Stimulated activated CD8-positive, alpha-beta memory T cell treated with anti-CD3 and anti-CD28 coated beads, Interleukin-4, amount 100 ng/mL, for 48 hours (primary cell): ENCODE measurements at regions not wholly inside any gene's neighbourhood (a gene's known extent, or its start where the extent isn't known, plus 50 kb on each side); places are given as distances from the start of the nearest gene placed in this dataset.

Experiments used
- DNase-seq: peaks from one replicate; pipeline ENCODE4 v3.0.0-alpha.2; 2020

GRCh38 chr12:28601570-28602058 is 411.4 kb downstream of the CCDC91 start:
- DNase-seq = no peak

- no peak for DNase-seq
Measured at GRCh38 chr12:28602786-28603185, 412.5 kb downstream of the CCDC91 start.

GRCh38 chr12:28603239-28603638 is 413.0 kb downstream of the CCDC91 start:
- DNase-seq = no peak

DNA sequence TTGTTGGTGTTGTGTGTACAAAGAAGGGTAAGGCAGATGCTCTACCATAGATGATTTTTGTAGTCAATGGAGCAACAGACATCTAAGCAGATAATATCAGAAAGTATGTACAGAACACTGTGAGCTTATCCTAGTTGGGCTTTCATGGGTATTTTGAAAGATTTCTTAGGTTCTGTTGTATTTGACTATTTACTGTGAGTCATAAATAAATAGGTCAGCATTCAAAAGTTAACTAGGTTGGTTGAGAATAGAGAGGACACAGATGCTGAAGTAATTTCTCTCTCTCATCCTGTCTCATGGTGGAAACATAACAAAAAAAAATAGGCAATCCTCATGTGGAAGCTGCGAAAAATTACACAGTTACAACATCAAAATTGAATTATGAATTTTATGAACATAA is 413.5 kb downstream of the CCDC91 start:
- no peak for DNase-seq

- no peak for DNase-seq
Measured at GRCh38 chr12:28604240-28604639, 414.0 kb downstream of the CCDC91 start.

GRCh38 chr12:28606967-28607557 is 416.8 kb downstream of the CCDC91 start:
- DNase-seq = no peak

DNA sequence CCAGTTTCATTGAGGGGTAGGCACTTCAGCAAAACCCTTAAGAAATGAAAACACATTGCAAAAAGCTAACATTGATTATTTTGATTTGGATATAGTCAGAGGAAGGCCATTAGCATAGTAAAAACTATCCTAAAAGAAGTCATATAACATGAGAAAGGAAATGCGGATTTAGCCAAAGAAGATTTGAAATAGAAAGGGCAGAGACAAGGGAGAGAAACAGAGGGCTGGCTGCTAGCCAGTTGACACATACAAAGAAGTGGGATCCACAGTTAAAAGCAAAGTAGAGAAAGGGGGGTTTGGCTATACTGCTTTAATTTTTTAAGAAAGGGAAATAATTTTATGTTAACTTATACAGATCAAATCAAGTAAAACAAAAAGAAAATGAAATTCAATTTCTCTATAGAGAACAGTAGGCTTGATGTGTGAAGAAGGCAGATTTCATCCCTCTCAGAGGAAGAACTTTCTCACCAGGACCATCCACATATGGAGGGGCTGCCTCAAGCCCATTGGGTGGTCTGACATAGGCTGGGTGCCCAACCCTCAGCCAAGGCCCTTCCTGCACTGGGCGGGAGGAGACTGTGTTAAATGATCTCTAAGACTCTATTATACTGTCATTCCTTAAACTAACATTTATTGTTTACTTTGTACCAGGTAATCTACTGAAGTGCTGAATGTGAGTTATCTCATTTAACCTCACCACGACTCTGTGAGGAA is 420.3 kb downstream of the CCDC91 start:
- DNase-seq = no peak

DNA sequence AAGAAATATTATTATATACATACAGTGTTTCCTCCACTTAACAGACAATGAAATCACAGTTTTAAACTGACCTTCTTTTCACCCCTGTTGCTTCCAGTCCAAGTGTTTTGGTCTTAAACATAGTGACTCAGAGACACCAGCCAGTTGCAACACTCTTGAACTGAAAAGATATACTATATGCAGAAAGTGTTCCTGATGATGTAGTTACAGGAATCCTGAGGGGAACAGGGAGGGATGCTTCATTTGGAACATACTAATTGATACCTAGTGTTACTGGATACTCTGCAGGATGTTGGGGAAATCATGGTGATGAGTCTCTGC is 420.8 kb downstream of the CCDC91 start:
- DNase-seq = no peak

GRCh38 chr12:28611449-28611848 is 421.2 kb downstream of the CCDC91 start:
- DNase-seq = no peak

GRCh38 chr12:28618171-28618570 is 427.9 kb downstream of the CCDC91 start:
- no peak for DNase-seq

- DNase-seq = no peak
Measured at GRCh38 chr12:28618772-28619171, 428.5 kb downstream of the CCDC91 start.

DNA sequence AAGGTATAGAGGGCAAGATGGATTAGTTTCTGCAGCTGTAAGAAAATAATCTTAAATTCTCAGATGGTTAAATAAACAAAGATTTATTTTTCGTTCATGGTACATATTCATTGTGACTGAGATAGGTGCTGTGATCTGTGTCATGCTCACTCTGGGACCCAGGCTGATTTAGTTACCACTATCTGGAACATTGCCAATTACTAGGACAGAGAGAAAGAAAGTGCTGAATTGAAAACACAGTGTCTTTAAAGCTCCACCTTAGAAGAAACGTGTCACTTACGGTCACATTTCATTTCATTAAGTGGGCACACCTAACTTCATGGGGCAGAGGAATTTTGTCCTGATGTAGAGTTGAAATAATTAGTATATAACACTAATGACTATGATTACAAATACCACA is 430.0 kb downstream of the CCDC91 start:
- no peak for DNase-seq

GRCh38 chr12:28622406-28622805 is 432.1 kb downstream of the CCDC91 start:
- no peak for DNase-seq

- DNase-seq = no peak
Measured at GRCh38 chr12:28626504-28626903, 436.2 kb downstream of the CCDC91 start.

DNA sequence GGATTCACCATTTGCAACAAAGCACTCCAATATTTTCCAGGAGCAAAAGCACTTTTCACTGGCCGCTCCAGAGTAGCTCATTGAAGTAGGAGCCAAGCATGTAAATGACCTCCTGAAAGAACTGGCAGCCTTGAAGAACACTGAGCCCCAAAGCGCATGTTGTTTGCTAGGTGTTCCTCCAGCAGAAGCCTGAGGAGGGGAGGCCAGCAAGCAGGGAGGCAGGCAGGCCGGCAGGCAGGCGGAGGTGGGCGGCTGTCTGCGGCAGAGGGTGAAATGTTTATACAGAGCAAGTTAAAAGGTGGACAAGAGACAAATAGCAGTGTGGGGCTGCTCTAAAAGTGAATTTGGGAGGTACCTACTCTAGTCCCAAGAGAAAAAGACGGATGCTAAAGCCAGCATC is 439.4 kb downstream of the CCDC91 start:
- DNase-seq = no peak

DNA sequence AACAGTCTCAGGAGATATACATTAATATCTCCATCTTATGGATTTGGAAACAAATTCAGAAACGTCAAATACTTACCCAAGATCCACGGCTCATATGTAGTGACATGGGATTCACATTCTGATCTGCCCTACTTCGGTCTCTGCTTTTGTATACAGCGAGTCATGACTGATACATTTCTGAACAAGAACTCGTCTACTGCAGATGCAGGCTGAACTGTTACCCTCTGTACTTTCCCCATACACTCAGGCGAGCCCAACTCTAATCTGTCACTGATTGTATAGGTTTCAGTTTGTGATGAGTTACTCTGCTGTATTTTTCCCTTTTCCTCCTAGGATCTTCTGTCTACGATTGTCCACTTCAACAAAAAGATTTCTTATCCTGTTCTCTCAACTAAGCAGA is 441.6 kb downstream of the CCDC91 start:
- DNase-seq = no peak

DNA sequence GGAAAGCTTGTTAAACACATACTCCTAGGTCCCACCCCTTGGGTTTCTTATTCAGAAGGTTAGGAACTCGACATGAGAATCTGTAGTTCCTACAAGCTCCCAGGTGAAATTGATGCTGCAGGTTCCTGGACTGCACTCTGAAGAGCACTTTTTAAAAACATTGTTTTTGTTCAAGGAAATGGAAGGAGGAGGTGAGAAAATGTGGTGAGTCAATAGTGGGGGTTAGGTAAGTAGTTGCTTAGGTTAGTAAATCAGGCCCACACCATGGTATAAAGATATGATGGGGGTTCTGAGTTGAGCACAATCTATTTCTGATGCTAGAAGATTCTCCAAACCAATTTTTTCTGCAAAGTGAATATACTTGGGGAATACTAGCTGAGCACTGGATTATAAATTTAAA is 450.3 kb downstream of the CCDC91 start:
- no peak for DNase-seq

GRCh38 chr12:28645436-28645835 is 455.2 kb downstream of the CCDC91 start:
- DNase-seq = no peak

DNA sequence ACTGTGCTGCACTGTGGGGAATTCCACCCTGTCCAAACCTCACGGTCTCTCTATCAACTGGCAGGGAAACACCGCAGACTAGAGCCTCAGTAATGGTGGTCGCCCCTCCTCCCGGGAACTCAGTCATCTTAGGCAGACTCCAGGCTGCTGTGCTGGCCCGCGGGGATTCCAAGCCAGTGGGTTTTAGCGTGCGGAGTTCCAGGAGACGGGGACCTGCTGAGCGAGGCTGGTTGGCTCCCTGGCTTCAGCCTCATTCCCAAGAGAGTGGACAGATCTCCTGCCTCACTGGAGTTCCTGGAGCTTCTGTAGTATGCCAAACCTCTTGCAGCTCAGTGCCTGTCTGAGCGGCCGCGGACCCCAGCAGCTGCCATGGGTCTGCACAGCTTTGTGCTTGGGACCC is 455.6 kb downstream of the CCDC91 start:
- DNase-seq = no peak

GRCh38 chr12:28650906-28651305 is 460.6 kb downstream of the CCDC91 start:
- DNase-seq = no peak

- no peak for DNase-seq
Measured at GRCh38 chr12:28652239-28652638, 462.0 kb downstream of the CCDC91 start.

- no peak for DNase-seq
Measured at GRCh38 chr12:28681980-28682379, 467.1 kb upstream of the FAR2 start.

DNA sequence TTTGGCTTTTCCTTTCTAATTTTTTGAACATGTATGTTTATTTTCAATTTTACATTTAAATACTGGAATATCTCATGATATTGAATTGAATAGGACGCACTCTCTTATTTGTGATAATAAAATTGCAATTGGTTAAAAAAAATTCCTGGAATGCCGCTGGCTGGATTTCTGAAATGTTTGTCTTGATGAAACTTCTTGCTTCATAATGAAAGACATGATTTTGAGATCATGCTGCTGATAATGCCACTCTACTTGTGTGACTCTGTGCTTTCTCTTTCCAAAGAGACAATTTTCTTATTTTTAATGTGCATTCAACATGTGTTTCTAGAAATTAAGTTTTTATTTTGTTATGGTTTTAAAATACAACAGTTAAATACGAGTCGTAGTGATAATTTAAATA is 465.7 kb upstream of the FAR2 start:
- no peak for DNase-seq

GRCh38 chr12:28689398-28690175 is 459.5 kb upstream of the FAR2 start:
- DNase-seq = no peak
